ENCODE measurements at regions not wholly inside any gene's neighbourhood (a gene's known extent, or its start where the extent isn't known, plus 50 kb on each side); places are given as distances from the start of the nearest gene placed in this dataset.
"Not testable (repeated sequence)": the region's sequence is repeated elsewhere in the genome, so short reads cannot be mapped to it uniquely, and the experiment has no call there.

GRCh38 chr6:134663356-134663755 is 286.5 kb downstream of the ALDH8A1 start:
- H3K4me3 ChIP-seq (ENCODE audit: low read length), result no peak overlapping the region
- DNase-seq (ENCODE audit: low read depth, low spot score), result no peak

- DNase-seq (ENCODE audit: low read depth, low spot score), result no peak
- H3K4me3 ChIP-seq (ENCODE audit: low read length), result no peak overlapping the region
Observed at GRCh38 chr6:134662077-134662700, 287.7 kb downstream of the ALDH8A1 start.

GRCh38 chr6:134659885-134660284 is 290.0 kb downstream of the ALDH8A1 start:
- not testable (repeated sequence) for DNase-seq (ENCODE audit: low read depth, low spot score); H3K4me3 ChIP-seq (ENCODE audit: low read length)

- DNase-seq (ENCODE audit: low read depth, low spot score), result no peak
- no peak overlapping the region for H3K4me3 ChIP-seq (ENCODE audit: low read length)
Observed at GRCh38 chr6:134658596-134658995, 291.3 kb downstream of the ALDH8A1 start.

GRCh38 chr6:134657751-134658527 is 292.0 kb downstream of the ALDH8A1 start:
- H3K4me3 ChIP-seq (ENCODE audit: low read length), result no peak overlapping the region
- DNase-seq (ENCODE audit: low read depth, low spot score), result no peak

- no peak overlapping the region for H3K4me3 ChIP-seq (ENCODE audit: low read length)
- no peak for DNase-seq (ENCODE audit: low read depth, low spot score)
Observed at GRCh38 chr6:134657343-134657742, 292.6 kb downstream of the ALDH8A1 start.

- DNase-seq (ENCODE audit: low read depth, low spot score), result no peak
- H3K4me3 ChIP-seq (ENCODE audit: low read length), result no peak overlapping the region
Observed at GRCh38 chr6:134654751-134655150, 295.1 kb downstream of the ALDH8A1 start.

GRCh38 chr6:134651519-134651918 is 298.4 kb downstream of the ALDH8A1 start:
- no peak for DNase-seq (ENCODE audit: low read depth, low spot score)
- H3K4me3 ChIP-seq (ENCODE audit: low read length), result no peak overlapping the region

- no peak overlapping the region for H3K4me3 ChIP-seq (ENCODE audit: low read length)
- DNase-seq (ENCODE audit: low read depth, low spot score), result no peak
Observed at GRCh38 chr6:134647861-134648260, 302.0 kb downstream of the ALDH8A1 start.

- no peak for DNase-seq (ENCODE audit: low read depth, low spot score)
Observed at GRCh38 chr6:134642819-134643218, 307.1 kb downstream of the ALDH8A1 start.

GRCh38 chr6:134642279-134642678 is 307.6 kb downstream of the ALDH8A1 start:
- no peak overlapping the region for H3K4me3 ChIP-seq (ENCODE audit: low read length)
- no peak for DNase-seq (ENCODE audit: low read depth, low spot score)

More at GRCh38 chr6:134642819-134643218, 307.1 kb downstream of the ALDH8A1 start:
- no peak overlapping the region for H3K4me3 ChIP-seq (ENCODE audit: low read length)

GRCh38 chr6:134640975-134641429 is 308.9 kb downstream of the ALDH8A1 start:
- peak; percentile 70 for DNase-seq (ENCODE audit: low read depth, low spot score)
- H3K4me3 ChIP-seq (ENCODE audit: low read length), result no peak overlapping the region

- H3K4me3 ChIP-seq (ENCODE audit: low read length), result no peak overlapping the region
- no peak for DNase-seq (ENCODE audit: low read depth, low spot score)
Observed at GRCh38 chr6:134640229-134640628, 309.7 kb downstream of the ALDH8A1 start.

- DNase-seq (ENCODE audit: low read depth, low spot score), result no peak
- H3K4me3 ChIP-seq (ENCODE audit: low read length), result no peak overlapping the region
Observed at GRCh38 chr6:134637847-134638437, 312.0 kb downstream of the ALDH8A1 start.

- no peak for DNase-seq (ENCODE audit: low read depth, low spot score)
- H3K4me3 ChIP-seq (ENCODE audit: low read length), result no peak overlapping the region
Observed at GRCh38 chr6:134637282-134637681, 312.6 kb downstream of the ALDH8A1 start.

- DNase-seq (ENCODE audit: low read depth, low spot score), result no peak
- no peak overlapping the region for H3K4me3 ChIP-seq (ENCODE audit: low read length)
Observed at GRCh38 chr6:134636186-134636799, 313.6 kb downstream of the ALDH8A1 start.

GRCh38 chr6:134634966-134635365 is 314.9 kb downstream of the ALDH8A1 start:
- no peak overlapping the region for H3K4me3 ChIP-seq (ENCODE audit: low read length)
- no peak for DNase-seq (ENCODE audit: low read depth, low spot score)

- no peak for DNase-seq (ENCODE audit: low read depth, low spot score)
- H3K4me3 ChIP-seq (ENCODE audit: low read length), result no peak overlapping the region
Observed at GRCh38 chr6:134634466-134634865, 315.4 kb downstream of the ALDH8A1 start.

GRCh38 chr6:134632982-134633940 is 315.3 kb upstream of the SGK1 start:
- peak; percentile 97 for DNase-seq (ENCODE audit: low read depth, low spot score)

More at GRCh38 chr6:134632982-134633940, 315.3 kb upstream of the SGK1 start:
- H3K4me3 ChIP-seq (ENCODE audit: low read length), result not testable (repeated sequence)

Measured in Jurkat, Clone E6-1 (cell line).